Gastroesophageal sphincter (tissue), 3 donors: ENCODE measurements at regions not wholly inside any gene's neighbourhood (a gene's known extent, or its start where the extent isn't known, plus 50 kb on each side); places are given as distances from the start of the nearest gene placed in this dataset.
"Not testable (repeated sequence)": the region's sequence is repeated elsewhere in the genome, so short reads cannot be mapped to it uniquely, and the experiment has no call there.

Experiments used
- POLR2AphosphoS5 ChIP-seq: sonication (generic); formaldehyde crosslinking; IDR thresholded peaks from one replicate; pipeline ENCODE4 v1.6.1; 2017; ENCODE audit warnings: antibody characterized with exemption
- TF ChIP-seq, protein P1 (sequence below), 4 experiments: fragments of 200-600 bp in 2 of 4; fragments of 450-650 bp in 2 of 4; sonication (generic) in 1 of 4; IDR thresholded peaks; one replicate each; pipeline ENCODE4 v1.5.1; 2017 to 2019; ENCODE audit warnings: antibody characterized with exemption in 4 of 4, mild to moderate bottlenecking in 2 of 4, moderate library complexity in 2 of 4

DNA sequence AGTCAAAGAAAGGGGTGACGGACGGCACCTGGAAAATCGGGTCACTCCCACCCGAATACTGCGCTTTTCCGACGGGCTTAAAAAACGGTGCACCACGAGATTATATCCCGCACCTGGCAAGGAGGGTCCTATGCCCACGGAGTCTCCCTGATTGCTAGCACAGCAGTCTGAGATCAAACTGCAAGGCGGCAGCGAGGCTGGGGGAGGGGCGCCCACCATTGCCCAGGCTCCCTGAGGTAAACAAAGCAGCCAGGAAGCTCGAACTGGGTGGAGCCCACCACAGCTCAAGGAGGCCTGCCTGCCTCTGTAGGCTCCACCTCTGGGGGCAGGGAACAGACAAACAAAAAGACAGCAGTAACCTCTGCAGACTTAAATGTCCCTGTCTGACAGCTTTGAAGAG is 335.7 kb downstream of the SEC16B start:
- TF ChIP-seq, protein P1, sequence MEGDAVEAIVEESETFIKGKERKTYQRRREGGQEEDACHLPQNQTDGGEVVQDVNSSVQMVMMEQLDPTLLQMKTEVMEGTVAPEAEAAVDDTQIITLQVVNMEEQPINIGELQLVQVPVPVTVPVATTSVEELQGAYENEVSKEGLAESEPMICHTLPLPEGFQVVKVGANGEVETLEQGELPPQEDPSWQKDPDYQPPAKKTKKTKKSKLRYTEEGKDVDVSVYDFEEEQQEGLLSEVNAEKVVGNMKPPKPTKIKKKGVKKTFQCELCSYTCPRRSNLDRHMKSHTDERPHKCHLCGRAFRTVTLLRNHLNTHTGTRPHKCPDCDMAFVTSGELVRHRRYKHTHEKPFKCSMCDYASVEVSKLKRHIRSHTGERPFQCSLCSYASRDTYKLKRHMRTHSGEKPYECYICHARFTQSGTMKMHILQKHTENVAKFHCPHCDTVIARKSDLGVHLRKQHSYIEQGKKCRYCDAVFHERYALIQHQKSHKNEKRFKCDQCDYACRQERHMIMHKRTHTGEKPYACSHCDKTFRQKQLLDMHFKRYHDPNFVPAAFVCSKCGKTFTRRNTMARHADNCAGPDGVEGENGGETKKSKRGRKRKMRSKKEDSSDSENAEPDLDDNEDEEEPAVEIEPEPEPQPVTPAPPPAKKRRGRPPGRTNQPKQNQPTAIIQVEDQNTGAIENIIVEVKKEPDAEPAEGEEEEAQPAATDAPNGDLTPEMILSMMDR (IDR thresholded peaks at IDR 0.05) = not testable (repeated sequence)
- not testable (repeated sequence) for TF ChIP-seq POLR2AphosphoS5
